OCI-LY1 (cell line): ENCODE measurements at regions not wholly inside any gene's neighbourhood (a gene's known extent, or its start where the extent isn't known, plus 50 kb on each side); places are given as distances from the start of the nearest gene placed in this dataset.

Experiments
- H2AFZ ChIP-seq: fragments of 200-600 bp; sonication (generic), shearing (Covaris generic); 2 replicates; pipeline ENCODE4 v1.6.0; 2014; ENCODE audit warnings: antibody characterized with exemption, mild to moderate bottlenecking, low read length
- H3F3A ChIP-seq: fragments of 200-600 bp; sonication (generic), shearing (Covaris generic); 2 replicates; pipeline ENCODE4 v1.6.0; 2014; ENCODE audit warnings: mild to moderate bottlenecking, antibody characterized with exemption, low read length, moderate library complexity; ENCODE audit not compliant: insufficient read depth
- H3K27ac ChIP-seq: fragments of 200-600 bp; sonication (generic); 2 replicates; pipeline ENCODE4 v1.5.1; 2014; ENCODE audit warnings: low read length, mixed run types, mild to moderate bottlenecking, low read depth; ENCODE audit not compliant: poor library complexity, severe bottlenecking
- H3K27me3 ChIP-seq: fragments of 200-600 bp; sonication (generic); 2 replicates; pipeline ENCODE4 v1.6.0; 2014; ENCODE audit warnings: antibody characterized with exemption, mild to moderate bottlenecking, low read length, moderate library complexity; ENCODE audit not compliant: insufficient read depth
- H3K36me3 ChIP-seq: fragments of 200-600 bp; sonication (generic); 2 replicates; pipeline ENCODE4 v1.6.1; 2014; ENCODE audit warnings: mild to moderate bottlenecking, antibody characterized with exemption, low read length, moderate library complexity, mixed read lengths; ENCODE audit not compliant: insufficient read depth
- H3K4me1 ChIP-seq: fragments of 200-600 bp; sonication (generic); 2 replicates; pipeline ENCODE4 v1.5.1; 2014; ENCODE audit warnings: mild to moderate bottlenecking, low read length, moderate library complexity; ENCODE audit not compliant: insufficient read depth, severe bottlenecking
- H3K4me2 ChIP-seq: fragments of 200-600 bp; sonication (generic), shearing (Covaris generic); 2 replicates; pipeline ENCODE4 v1.6.1; 2014; ENCODE audit warnings: low read length
- H3K4me3 ChIP-seq: fragments of 200-600 bp; sonication (generic); 2 replicates; pipeline ENCODE4 v1.5.1; 2014; ENCODE audit warnings: low read length, low read depth, mild to moderate bottlenecking, mixed read lengths; ENCODE audit not compliant: poor library complexity, severe bottlenecking
- H3K79me2 ChIP-seq: fragments of 200-600 bp; shearing (Covaris generic); 2 replicates; pipeline ENCODE4 v1.6.1; 2016; ENCODE audit warnings: mixed run types, low read length, mixed read lengths; ENCODE audit not compliant: insufficient read depth
- H3K9ac ChIP-seq: fragments of 200-600 bp; sonication (generic), shearing (Covaris generic); 2 replicates; pipeline ENCODE4 v1.6.1; 2014; ENCODE audit warnings: mild to moderate bottlenecking, low read length, mixed read lengths
- H3K9me2 ChIP-seq: fragments of 200-600 bp; sonication (generic), shearing (Covaris generic); 2 replicates; pipeline ENCODE4 v1.6.1; 2014; ENCODE audit warnings: low read depth, mild to moderate bottlenecking, low read length, mixed read lengths
- H3K9me3 ChIP-seq: fragments of 200-600 bp; shearing (Covaris generic); 2 replicates; pipeline ENCODE4 v1.6.1; 2014; ENCODE audit warnings: low read length, mixed read lengths
- H4K20me1 ChIP-seq: fragments of 200-600 bp; sonication (generic), shearing (Covaris generic); 2 replicates; pipeline ENCODE4 v1.6.0; 2016; ENCODE audit warnings: mild to moderate bottlenecking, low read length; ENCODE audit not compliant: insufficient read depth
- CTCF ChIP-seq: fragments of 200-600 bp; sonication (generic), shearing (Covaris generic); IDR thresholded peaks from 2 replicates; pipeline ENCODE4 v1.5.1; 2017; ENCODE audit warnings: mild to moderate bottlenecking, antibody characterized with exemption, low read length, moderate library complexity, mixed read lengths
- EZH2 ChIP-seq: fragments of 200-600 bp; sonication (generic), shearing (Covaris generic); IDR thresholded peaks from 2 replicates; pipeline ENCODE4 v1.8.0; 2017; ENCODE audit warnings: borderline replicate concordance, mixed run types, mild to moderate bottlenecking, antibody characterized with exemption, low read length, moderate library complexity, mixed read lengths

GRCh38 chr10:111432588-111432987 lies 355.8 kb downstream of the ADRA2A start:
- no peaks in the 10 kb centered on the region for H3F3A ChIP-seq
- no peaks in the 10 kb centered on the region for H3K9me2 ChIP-seq
- no peak overlapping the region for H3K9ac ChIP-seq
- TF ChIP-seq CTCF (no peak), EZH2 (no peak)
- no peak overlapping the region for H3K4me2 ChIP-seq
- H4K20me1 ChIP-seq: no peaks in the 10 kb centered on the region
- H3K27ac ChIP-seq: no peak overlapping the region
- no peaks in the 10 kb centered on the region for H3K36me3 ChIP-seq
- H3K27me3 ChIP-seq: no peaks in the 10 kb centered on the region
- H3K4me3 ChIP-seq: no peak overlapping the region
- no peaks in the 10 kb centered on the region for H3K4me1 ChIP-seq
- H3K9me3 ChIP-seq: no peaks in the 10 kb centered on the region
- no peak overlapping the region for H2AFZ ChIP-seq
- no peaks in the 10 kb centered on the region for H3K79me2 ChIP-seq

DNA sequence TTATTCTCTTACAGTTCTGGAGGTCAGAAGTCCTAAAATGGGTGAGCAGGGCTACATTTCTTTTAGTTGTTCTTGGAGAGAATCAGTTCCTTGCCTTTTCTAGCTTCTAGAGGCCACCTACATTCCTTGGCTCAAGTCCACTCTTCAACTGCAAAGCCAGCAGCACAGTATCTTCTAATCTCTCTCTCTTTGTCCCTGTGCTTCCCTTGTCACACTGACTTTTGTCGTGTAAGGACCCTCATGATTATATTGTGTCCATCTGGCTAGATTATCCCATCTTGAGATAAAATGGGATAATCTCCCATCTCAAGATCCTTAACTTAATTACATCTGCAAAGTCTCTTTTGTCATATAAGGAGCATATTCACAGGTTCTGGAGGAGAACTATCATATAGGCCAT lies 359.0 kb downstream of the ADRA2A start:
- no peak overlapping the region for H3K4me2 ChIP-seq
- TF ChIP-seq CTCF: no peak
- TF ChIP-seq EZH2: no peak

GRCh38 chr10:111439034-111439842 lies 362.4 kb downstream of the ADRA2A start:
- H3K4me1 ChIP-seq: no peaks in the 10 kb centered on the region
- no peak overlapping the region for H3K4me3 ChIP-seq
- H3K27me3 ChIP-seq: no peaks in the 10 kb centered on the region
- H4K20me1 ChIP-seq: no peaks in the 10 kb centered on the region
- TF ChIP-seq EZH2: no peak
- no peak for TF ChIP-seq CTCF
- H3K9ac ChIP-seq: no peak overlapping the region
- H2AFZ ChIP-seq: no peak overlapping the region
- H3K79me2 ChIP-seq: no peaks in the 10 kb centered on the region
- no peaks in the 10 kb centered on the region for H3K36me3 ChIP-seq
- no peaks in the 10 kb centered on the region for H3F3A ChIP-seq
- H3K9me3 ChIP-seq: no peaks in the 10 kb centered on the region
- H3K4me2 ChIP-seq: no peak overlapping the region
- no peaks in the 10 kb centered on the region for H3K9me2 ChIP-seq
- H3K27ac ChIP-seq: no peak overlapping the region

More for the DNA sequence above, 359.0 kb downstream of the ADRA2A start:
- Histone ChIP-seq H3K79me2 (no peaks in the 10 kb centered on the region), H2AFZ (no peak overlapping the region), H3K9me3 (no peaks in the 10 kb centered on the region), H3K4me3 (no peak overlapping the region), H4K20me1 (no peaks in the 10 kb centered on the region), H3K9ac (no peak overlapping the region), H3F3A (no peaks in the 10 kb centered on the region), H3K27me3 (no peaks in the 10 kb centered on the region), H3K9me2 (no peaks in the 10 kb centered on the region), H3K36me3 (no peaks in the 10 kb centered on the region), H3K27ac (no peak overlapping the region), H3K4me1 (no peaks in the 10 kb centered on the region)
